Naive B cell (primary cell): ENCODE measurements at regions not wholly inside any gene's neighbourhood (a gene's known extent, or its start where the extent isn't known, plus 50 kb on each side); places are given as distances from the start of the nearest gene placed in this dataset.

Source experiments
- ATAC-seq, 2 donors: fragments of 150-1000 bp; cut with Tn5 transposase; 2 replicates each; pipeline ENCODE4 v1.10.0; 2021; ENCODE audit warnings: low read depth in 2 of 2, mild to moderate bottlenecking in 2 of 2, moderate library complexity in 2 of 2
- DNase-seq: peaks from one replicate; pipeline ENCODE4 v3.0.0; 2022
- H3K27ac Mint-ChIP-seq, 6 donors: one replicate each; pipeline ENCODE4 v1.8.0; 2020 to 2022; ENCODE audit warnings: mild to moderate bottlenecking in 6 of 6, mixed read lengths in 6 of 6, moderate library complexity in 5 of 6, inconsistent platforms in 2 of 6
- H3K27me3 Mint-ChIP-seq, 3 donors: one replicate each; pipeline ENCODE4 v1.8.0; 2021 to 2022; ENCODE audit warnings: mixed read lengths in 3 of 3, mild to moderate bottlenecking in 1 of 3
- H3K36me3 Mint-ChIP-seq, 2 donors: one replicate each; pipeline ENCODE4 v1.8.0; 2020 to 2022; ENCODE audit warnings: mixed read lengths in 2 of 2, inconsistent platforms in 1 of 2, mild to moderate bottlenecking in 1 of 2
- H3K4me1 Mint-ChIP-seq, 3 donors: one replicate each; pipeline ENCODE4 v1.8.0; 2020 to 2022; ENCODE audit warnings: mixed read lengths in 3 of 3, inconsistent platforms in 1 of 3, mild to moderate bottlenecking in 1 of 3, moderate library complexity in 1 of 3
- H3K4me3 Mint-ChIP-seq, 8 donors: one replicate each; pipeline ENCODE4 v1.8.0; 2020 to 2022; ENCODE audit warnings: mild to moderate bottlenecking in 8 of 8, mixed read lengths in 8 of 8, moderate library complexity in 8 of 8, inconsistent platforms in 2 of 8
- H3K9me3 Mint-ChIP-seq, 7 donors: one replicate each; pipeline ENCODE4 v1.8.0; 2020 to 2022; ENCODE audit warnings: mixed read lengths in 7 of 7, mild to moderate bottlenecking in 5 of 7, inconsistent platforms in 2 of 7, moderate library complexity in 1 of 7

DNA sequence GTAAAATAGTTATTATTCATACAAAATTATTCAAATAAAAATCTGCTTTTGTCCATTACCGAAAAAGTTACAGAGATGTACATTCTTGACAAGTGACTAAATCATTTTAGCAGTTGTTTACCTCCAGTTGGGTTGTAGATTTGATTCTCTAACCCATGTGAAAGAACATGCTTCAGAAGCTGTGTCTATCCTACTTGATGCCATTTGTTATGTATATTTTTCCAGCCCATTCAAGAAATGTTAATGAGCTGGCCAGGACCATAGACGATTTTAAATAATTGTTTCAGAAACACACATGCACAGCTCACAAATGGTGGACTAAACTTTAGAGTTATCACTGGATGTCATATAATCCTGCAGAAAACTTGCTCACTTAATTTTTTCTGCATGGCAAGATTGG, 391.1 kb upstream of the REG3G start:
- no peak for DNase-seq
- Mint-ChIP-seq H3K9me3 (peaks cover 0 to 7% (median 0%) of the 10 kb centered on the region in 7 donors), H3K27me3 (no peaks in the 10 kb centered on the region), H3K27ac (no peak overlapping the region), H3K4me3 (no peak overlapping the region), H3K4me1 (no peaks in the 10 kb centered on the region), H3K36me3 (no peaks in the 10 kb centered on the region)
- no peak for ATAC-seq

DNA sequence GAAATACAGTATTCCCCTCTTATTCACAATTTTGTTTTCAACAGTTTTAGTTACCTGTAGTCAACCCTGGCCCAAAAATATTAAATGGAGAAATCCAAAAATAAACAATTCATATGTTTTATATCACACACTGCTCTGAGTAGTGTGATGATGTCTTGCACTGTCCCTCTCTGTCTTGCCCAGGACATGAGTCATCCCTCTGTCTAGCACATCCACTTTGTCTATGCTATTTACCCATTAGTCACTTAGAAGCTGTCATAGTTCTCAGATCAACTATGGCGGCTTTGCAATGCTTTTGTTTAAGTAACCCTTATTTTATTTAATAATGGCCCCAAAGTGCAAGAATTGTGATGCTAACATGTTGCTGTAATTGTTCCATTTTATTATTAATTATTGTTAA, 380.6 kb upstream of the REG3G start:
- DNase-seq = no peak
- H3K27me3 Mint-ChIP-seq = no peaks in the 10 kb centered on the region
- ATAC-seq = no peak
- H3K4me3 Mint-ChIP-seq = no peak overlapping the region
- H3K4me1 Mint-ChIP-seq = no peaks in the 10 kb centered on the region
- H3K27ac Mint-ChIP-seq = no peak overlapping the region
- H3K36me3 Mint-ChIP-seq = no peaks in the 10 kb centered on the region
- peaks cover 0 to 4% (median 0%) of the 10 kb centered on the region in 7 donors for H3K9me3 Mint-ChIP-seq

DNA sequence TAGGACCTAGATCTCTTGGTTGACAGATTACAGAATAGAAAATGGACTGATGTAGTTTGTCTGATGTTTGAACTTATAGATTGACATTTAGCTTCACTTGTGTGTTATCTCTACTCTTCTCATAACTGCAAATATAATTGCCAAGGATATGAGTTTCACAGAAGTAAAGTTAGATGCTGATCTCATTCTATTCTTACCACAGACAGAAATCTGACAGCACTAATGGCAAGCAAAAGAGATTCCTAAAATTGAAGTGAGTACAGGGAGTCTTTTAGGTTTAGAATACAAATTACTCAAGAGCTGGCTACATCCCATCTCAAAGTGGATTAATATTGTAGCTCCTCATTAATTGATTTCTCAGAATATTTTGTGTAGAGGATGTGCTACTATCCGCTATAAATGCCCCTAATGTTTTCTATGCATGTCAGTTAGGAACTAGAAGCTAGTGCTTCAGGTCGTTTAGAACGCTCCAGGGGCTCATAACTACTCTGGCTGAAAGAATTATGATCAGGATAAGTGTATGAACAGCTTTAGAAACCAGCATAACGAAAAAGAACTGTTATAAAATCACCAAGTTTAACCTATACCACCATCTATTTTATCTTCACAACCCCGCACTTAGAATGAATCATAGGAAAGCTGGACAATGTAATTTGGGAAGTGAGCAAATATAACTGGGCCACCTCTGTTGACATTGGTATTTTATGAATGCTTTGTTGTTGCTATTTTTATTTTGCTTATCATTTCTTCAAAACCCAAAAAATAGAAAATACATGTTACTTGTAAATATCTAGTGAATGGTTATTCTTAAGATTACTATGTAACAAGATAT, 378.8 kb upstream of the REG3G start:
- DNase-seq (no peak), ATAC-seq (no peak)
- Mint-ChIP-seq H3K27ac (no peak overlapping the region), H3K4me1 (no peaks in the 10 kb centered on the region), H3K36me3 (no peaks in the 10 kb centered on the region), H3K9me3 (peaks cover 0 to 13% (median 2%) of the 10 kb centered on the region in 7 donors), H3K27me3 (no peaks in the 10 kb centered on the region), H3K4me3 (no peak overlapping the region)

DNA sequence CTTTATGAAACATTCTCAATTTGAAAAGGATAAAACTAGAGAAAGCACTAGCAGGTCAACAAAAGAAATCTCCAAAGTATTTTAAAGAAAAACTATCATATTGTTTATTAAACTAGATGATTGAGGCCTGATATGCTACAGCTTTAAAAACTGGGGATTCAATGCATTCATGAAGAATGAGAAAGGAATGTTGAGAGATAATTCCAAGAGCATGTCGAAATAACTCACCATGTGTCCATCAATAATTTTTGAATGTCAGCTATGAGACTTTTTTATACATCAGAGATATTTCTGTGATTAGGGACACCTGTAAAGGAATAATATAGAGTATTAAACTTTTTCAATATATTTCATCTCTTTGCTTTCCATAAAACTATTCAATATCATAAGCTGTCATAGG, 376.9 kb upstream of the REG3G start:
- ATAC-seq = no peak
- no peaks in the 10 kb centered on the region for H3K36me3 Mint-ChIP-seq

DNA sequence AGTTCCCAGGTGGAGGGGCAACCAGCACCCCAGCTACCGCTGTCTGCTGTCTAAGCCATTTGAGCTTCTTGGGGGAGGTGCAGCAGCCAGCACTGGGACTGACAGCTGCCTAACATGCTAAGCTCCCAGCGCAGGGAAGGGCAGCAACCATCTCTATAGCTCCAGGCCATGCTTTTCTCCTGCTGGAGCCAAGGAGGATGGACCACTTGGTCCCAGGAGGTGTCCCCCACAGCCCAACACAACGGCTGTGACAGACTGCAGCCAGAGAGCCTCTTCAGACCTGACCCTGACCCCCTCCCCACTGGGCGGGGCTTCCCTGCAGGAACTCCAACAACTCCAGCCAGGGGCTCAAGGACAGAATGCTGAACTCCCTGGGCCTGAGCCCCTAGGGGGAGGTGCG, 370.6 kb upstream of the REG3G start:
- Mint-ChIP-seq H3K4me1 (no peaks in the 10 kb centered on the region), H3K36me3 (no peaks in the 10 kb centered on the region), H3K27ac (no peak overlapping the region), H3K4me3 (no peak overlapping the region), H3K9me3 (peaks cover 8 to 28% (median 11%) of the 10 kb centered on the region in 7 donors), H3K27me3 (no peaks in the 10 kb centered on the region)
- no peak for DNase-seq
- no peak for ATAC-seq

More for the DNA sequence above, 376.9 kb upstream of the REG3G start:
- Mint-ChIP-seq H3K9me3 (peaks cover 0 to 13% (median 2%) of the 10 kb centered on the region in 7 donors), H3K27me3 (no peaks in the 10 kb centered on the region), H3K4me3 (no peak overlapping the region), H3K4me1 (no peaks in the 10 kb centered on the region), H3K27ac (no peak overlapping the region)
- DNase-seq = no peak

DNA sequence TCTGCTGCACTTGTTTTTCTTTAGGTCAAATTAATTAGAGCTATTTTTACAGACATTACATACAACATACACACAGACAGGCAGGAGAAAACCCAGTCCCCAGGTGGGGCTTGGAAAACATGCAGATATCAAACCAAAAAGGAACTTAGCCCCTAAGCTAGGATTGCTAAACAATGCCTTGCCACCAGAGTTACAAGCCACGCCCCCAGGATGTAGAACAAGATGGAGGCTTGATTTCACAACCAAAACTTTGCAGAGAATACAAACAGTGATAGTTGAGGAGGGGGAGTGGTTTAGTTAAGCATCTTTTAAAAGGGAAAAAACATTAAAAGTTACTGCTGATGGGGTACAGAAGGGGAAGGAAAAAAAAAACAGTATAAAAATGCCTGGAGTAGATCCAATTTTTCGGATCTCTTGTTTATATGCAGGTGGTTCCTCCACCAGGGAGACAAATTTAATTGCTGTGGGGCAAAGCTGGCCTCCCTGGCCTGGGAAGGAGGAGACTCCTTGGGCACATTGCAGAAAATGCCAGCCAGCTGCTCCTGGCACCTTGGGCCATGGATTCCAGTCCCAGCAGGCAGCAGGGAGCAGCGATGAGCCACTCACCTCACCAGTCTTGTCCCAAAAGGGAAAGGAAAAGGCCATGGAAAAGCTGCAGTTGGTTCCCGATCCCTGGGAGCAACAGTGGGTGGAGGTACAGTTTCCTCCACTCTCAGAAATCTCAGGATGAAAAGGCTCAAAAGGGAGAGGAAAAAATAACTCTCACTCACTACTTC, 348.4 kb upstream of the REG3G start:
- Mint-ChIP-seq H3K9me3 (peaks cover 0 to 8% (median 0%) of the 10 kb centered on the region in 7 donors), H3K4me3 (no peak overlapping the region), H3K27ac (peak overlapping the region in 1 of 6 donors; percentile 84), H3K4me1 (no peaks in the 10 kb centered on the region), H3K27me3 (no peaks in the 10 kb centered on the region), H3K36me3 (no peaks in the 10 kb centered on the region)
- DNase-seq (no peak), ATAC-seq (no peak)

DNA sequence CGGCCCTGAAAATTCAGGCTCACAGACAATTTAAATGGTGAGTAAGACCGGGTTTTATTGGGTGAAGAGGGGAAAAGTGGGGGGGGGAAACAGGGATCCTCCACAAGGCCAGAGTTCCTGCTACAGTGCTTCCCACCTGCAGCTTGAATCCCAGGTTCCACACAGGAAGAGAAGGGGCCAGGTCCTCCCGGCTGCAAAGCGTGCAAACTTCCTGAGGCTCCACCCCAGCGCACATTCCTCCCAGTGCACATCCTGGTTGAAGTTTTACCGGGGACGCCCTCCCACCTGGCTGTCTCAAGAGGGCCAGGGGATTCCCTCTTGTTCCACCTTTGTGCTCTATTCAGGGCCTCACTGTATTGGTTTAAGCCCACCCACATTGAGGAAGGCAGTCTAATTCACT, 347.7 kb upstream of the REG3G start:
- no peak overlapping the region for H3K27ac Mint-ChIP-seq
- no peak overlapping the region for H3K4me3 Mint-ChIP-seq
- peaks cover 0 to 9% (median 0%) of the 10 kb centered on the region in 7 donors for H3K9me3 Mint-ChIP-seq
- ATAC-seq (no peak), DNase-seq (no peak)
- H3K4me1 Mint-ChIP-seq = no peaks in the 10 kb centered on the region
- H3K27me3 Mint-ChIP-seq = no peaks in the 10 kb centered on the region
- no peaks in the 10 kb centered on the region for H3K36me3 Mint-ChIP-seq

DNA sequence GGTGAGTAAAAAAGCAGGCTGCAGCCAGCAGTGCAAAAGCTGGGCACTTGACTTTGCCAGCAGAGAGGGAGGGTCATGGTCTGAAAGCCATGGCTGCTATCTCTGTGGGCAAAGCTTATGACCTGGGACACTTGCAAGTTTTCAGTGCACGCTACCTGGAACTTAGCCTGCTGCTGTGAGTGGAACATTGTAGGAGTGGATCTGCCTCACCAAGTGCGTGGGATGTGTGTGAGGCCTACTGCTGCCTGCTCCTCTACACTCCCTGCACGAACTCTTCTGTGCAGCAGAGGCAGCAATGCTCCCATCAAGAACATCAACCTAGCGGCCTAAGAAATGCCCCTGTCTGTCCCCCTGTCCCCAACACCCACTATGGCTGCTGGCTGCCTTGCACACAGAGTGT, 344.1 kb upstream of the REG3G start:
- H3K4me3 Mint-ChIP-seq = no peak overlapping the region
- peaks cover 0 to 16% (median 5%) of the 10 kb centered on the region in 7 donors for H3K9me3 Mint-ChIP-seq
- H3K4me1 Mint-ChIP-seq = no peaks in the 10 kb centered on the region
- no peak for ATAC-seq
- no peak overlapping the region for H3K27ac Mint-ChIP-seq
- no peak for DNase-seq
- no peaks in the 10 kb centered on the region for H3K27me3 Mint-ChIP-seq
- H3K36me3 Mint-ChIP-seq = no peaks in the 10 kb centered on the region

DNA sequence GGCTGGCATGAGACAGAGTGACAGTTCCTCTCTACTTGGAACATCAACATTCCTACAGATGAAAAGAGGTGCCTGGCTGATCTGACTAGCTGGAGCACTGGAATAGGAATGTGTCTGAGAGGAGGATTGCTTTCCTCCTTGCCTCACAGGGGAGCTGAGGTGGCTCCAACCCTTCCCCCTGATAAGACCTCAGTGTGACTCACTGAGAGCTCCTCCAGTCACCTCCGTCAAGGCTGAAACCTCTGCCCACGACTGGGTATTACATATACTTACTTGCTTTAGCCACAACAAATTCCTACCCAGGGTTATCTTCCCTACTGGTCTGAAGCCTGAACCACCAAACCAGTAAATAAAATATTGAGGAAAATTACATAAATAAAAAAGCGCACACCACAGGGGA, 342.7 kb upstream of the REG3G start:
- Mint-ChIP-seq H3K9me3 (peaks cover 0 to 16% (median 5%) of the 10 kb centered on the region in 7 donors), H3K4me1 (no peaks in the 10 kb centered on the region), H3K4me3 (no peak overlapping the region), H3K27ac (no peak overlapping the region), H3K36me3 (no peaks in the 10 kb centered on the region), H3K27me3 (no peaks in the 10 kb centered on the region)
- DNase-seq (no peak), ATAC-seq (no peak)

DNA sequence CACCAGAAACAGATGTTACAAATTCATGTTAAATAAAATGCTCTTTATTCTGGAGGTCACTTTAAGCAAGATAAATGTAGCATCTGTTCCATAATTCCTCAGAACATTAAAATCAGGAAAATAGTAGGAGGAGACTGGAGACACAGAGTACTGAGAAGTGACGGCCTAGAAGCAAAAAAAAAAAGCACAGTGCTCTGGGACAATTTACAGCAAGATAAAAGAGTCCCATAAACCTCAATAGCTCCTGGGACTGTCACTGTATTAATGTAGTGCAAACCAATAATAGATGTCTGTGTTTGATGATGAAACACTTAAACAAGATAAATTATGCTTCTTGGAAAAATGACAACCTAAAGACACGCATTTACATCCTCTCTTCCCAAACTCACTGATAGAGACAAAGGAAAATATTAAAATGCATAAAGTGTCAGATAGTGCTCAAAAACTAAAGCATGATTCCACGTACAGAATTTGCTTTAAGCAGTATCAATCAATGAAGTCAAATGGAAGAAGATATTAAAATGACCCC, 338.8 kb upstream of the REG3G start:
- Mint-ChIP-seq H3K4me3 (no peak overlapping the region), H3K27ac (no peak overlapping the region)
- no peak for DNase-seq

DNA sequence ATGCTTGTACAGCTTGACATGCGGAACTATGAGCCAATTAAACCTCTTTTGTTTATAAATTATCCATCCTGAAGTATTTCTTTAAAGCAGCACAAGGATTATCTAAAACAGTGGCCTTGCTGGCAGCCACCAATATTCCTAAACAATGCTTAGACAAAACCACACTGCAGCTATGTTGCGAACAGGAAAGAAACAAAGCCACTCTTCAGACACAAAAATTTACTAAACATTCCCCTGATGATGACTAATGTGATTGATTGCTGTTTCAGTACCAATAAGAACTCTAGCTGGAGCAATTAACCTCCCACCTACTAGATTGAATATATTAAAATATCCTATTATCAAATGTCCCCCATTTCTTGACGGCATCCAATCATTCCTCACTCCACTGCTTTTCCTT, 325.8 kb upstream of the REG3G start:
- Mint-ChIP-seq H3K4me3 (no peak overlapping the region), H3K27me3 (no peaks in the 10 kb centered on the region), H3K27ac (no peak overlapping the region), H3K4me1 (no peaks in the 10 kb centered on the region), H3K9me3 (peaks cover 0 to 7% (median 4%) of the 10 kb centered on the region in 7 donors), H3K36me3 (no peaks in the 10 kb centered on the region)
- DNase-seq (no peak), ATAC-seq (no peak)

More for the DNA sequence above, 338.8 kb upstream of the REG3G start:
- ATAC-seq = no peak
- Mint-ChIP-seq H3K9me3 (peaks cover 0 to 30% (median 13%) of the 10 kb centered on the region in 7 donors), H3K4me1 (no peaks in the 10 kb centered on the region), H3K27me3 (no peaks in the 10 kb centered on the region), H3K36me3 (no peaks in the 10 kb centered on the region)

DNA sequence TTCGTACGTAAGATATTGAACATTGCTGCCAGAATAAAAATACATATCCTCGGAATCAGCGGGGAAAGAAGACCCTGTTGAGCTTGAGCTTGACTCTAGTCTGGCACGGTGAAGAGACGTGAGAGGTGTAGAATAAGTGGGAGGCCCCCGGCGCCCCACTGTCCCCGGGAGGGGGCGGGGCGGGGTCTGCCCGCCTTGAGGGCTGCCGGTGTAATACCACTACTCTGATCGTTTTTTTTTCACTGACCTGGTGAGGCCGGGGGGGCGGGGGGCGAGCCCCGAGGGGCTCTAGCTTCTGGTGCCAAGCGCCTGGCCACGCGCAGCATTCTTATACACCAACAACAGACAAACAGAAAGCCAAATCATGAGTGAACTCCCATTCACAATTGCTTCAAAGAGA, 324.0 kb upstream of the REG3G start:
- no peaks in the 10 kb centered on the region for H3K36me3 Mint-ChIP-seq
- H3K27me3 Mint-ChIP-seq = no peaks in the 10 kb centered on the region
- DNase-seq = no peak
- no peak overlapping the region for H3K27ac Mint-ChIP-seq
- no peak for ATAC-seq
- no peaks in the 10 kb centered on the region for H3K4me1 Mint-ChIP-seq
- H3K9me3 Mint-ChIP-seq = peaks cover 0 to 7% (median 4%) of the 10 kb centered on the region in 7 donors
- no peak overlapping the region for H3K4me3 Mint-ChIP-seq

DNA sequence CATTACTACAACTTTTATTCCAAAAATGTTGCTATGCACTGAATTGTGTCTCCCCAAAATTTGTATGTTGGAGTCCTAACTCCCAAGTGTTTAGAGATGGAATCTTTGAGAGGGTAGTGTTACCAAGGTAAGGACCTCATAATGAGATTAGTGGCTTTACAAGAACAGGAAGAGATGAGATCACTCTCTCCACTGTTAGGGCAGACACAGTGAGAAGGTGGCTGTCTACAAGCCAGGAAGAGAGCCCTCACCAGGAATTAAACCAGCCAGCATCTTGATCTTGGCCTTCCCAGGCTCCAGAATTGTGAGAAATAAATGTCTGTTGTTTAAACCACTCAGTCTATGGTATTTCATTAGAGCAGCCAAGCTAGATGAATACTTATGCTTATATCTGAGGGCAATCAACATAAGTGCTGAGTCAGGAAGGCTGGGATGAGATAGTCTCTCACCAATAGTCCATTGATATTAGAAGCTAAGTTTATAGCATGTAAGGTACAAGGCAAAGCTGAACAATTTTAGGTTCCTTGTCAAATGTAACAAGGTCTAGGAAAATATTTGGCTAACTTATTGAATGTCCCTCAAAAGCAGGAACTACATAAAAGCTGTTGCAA, 317.6 kb upstream of the REG3G start:
- Mint-ChIP-seq H3K36me3 (no peaks in the 10 kb centered on the region), H3K27ac (no peak overlapping the region), H3K27me3 (no peaks in the 10 kb centered on the region), H3K4me3 (no peak overlapping the region), H3K9me3 (peaks cover 0 to 4% (median 0%) of the 10 kb centered on the region in 7 donors), H3K4me1 (no peaks in the 10 kb centered on the region)
- DNase-seq (no peak), ATAC-seq (no peak)
